ENCODE measurements at regions not wholly inside any gene's neighbourhood (a gene's known extent, or its start where the extent isn't known, plus 50 kb on each side); places are given as distances from the start of the nearest gene placed in this dataset.

GRCh38 chr7:94272821-94273583 lies 121.7 kb upstream of the COL1A2 start:
- TF ChIP-seq CTCF (IDR thresholded peaks at IDR 0.05; ENCODE audit: insufficient read depth, low read depth, low read length), result no peak
- no peak for TF ChIP-seq EZH2 (IDR thresholded peaks at IDR 0.05; ENCODE audit: insufficient read depth, low read length)

Data from astrocyte (in vitro differentiated cells and primary cell).